Activated B cell treated with CpG ODN at 0.5 μM for 24 hours (primary cell): ENCODE measurements at regions not wholly inside any gene's neighbourhood (a gene's known extent, or its start where the extent isn't known, plus 50 kb on each side); places are given as distances from the start of the nearest gene placed in this dataset.

Experiments used
- ATAC-seq: fragments of 200-7000 bp; cut with Tn5 transposase; one replicate; pipeline ENCODE4 v1.10.0; 2021; ENCODE audit warnings: low read depth, mild to moderate bottlenecking, moderate library complexity
- CTCF ChIA-PET: fragments of 350-600 bp; sonication (Branson Sonifier 250); formaldehyde crosslinking; loops from one replicate; lab custom pipeline; 2021; ENCODE audit warnings: antibody characterized with exemption; lab: Charles Lee
- POLR2A ChIA-PET: fragments of 350-600 bp; sonication (Branson Sonifier 250); formaldehyde crosslinking; loops from one replicate; lab custom pipeline; 2021; ENCODE audit warnings: antibody characterized with exemption; lab: Charles Lee
- DNase-seq: peaks from one replicate; pipeline ENCODE4 v3.0.0; 2022
- H3K27ac Mint-ChIP-seq: one replicate; pipeline ENCODE4 v1.8.0; 2020; ENCODE audit warnings: mixed read lengths
- H3K27me3 Mint-ChIP-seq: one replicate; pipeline ENCODE4 v1.8.0; 2021; ENCODE audit warnings: mixed read lengths
- H3K36me3 Mint-ChIP-seq: one replicate; pipeline ENCODE4 v1.8.0; 2021; ENCODE audit warnings: low read depth, mixed read lengths
- H3K4me1 Mint-ChIP-seq: one replicate; pipeline ENCODE4 v1.8.0; 2021; ENCODE audit warnings: mixed read lengths
- H3K4me3 Mint-ChIP-seq: one replicate; pipeline ENCODE4 v1.8.0; 2020; ENCODE audit warnings: mild to moderate bottlenecking, mixed read lengths
- H3K9me3 Mint-ChIP-seq: one replicate; pipeline ENCODE4 v1.8.0; 2020; ENCODE audit warnings: mixed read lengths
- intact Hi-C: fragments of 100-400 bp; cut with micrococcal nuclease; formaldehyde crosslinking; loops from one replicate; pipeline ENCODE4 v1.15.1; 2024
- TF ChIP-seq, protein P1 (sequence below): fragments of 200-600 bp; IDR thresholded peaks from one replicate; pipeline ENCODE4 v1.8.0; 2022; ENCODE audit warnings: antibody characterized with exemption, mild to moderate bottlenecking

DNA sequence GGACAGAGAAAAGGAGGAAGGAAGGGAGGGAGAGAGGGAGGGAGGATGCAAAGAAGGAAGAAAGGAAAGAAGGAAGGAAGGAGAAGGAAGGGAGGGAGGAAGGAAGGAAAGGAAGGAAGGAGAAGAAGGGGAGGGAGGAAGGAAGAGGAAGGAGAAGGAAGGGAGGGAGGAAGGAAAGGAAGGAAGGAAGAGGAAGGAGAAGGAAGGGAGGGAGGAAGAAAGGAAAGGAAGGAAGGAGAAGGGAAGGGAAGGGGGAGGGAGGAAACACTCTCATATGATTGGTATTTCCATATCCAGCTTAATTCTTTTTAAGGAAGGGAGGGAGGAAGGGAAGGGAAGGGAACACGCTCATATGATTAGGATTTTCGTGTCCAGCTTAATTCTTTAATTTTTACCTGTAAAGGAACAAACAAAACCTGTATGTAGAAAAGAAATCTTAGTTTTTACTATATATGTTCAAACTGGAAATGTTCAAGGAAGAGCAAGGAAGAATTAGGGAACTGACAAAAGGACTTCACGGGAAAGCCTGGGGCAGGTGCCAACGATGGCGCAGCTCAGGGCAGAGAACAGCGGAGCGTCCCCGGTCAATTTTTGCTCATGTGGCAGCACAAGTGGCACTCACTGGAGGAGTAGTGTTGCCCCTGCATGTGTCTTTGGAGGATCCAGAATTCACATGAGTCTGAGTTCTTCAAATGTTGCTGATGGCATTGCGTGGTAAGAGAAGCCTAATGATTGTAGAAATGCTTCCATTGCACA is 228.6 kb downstream of the ZNF516 start:
- TF ChIP-seq, protein P1, sequence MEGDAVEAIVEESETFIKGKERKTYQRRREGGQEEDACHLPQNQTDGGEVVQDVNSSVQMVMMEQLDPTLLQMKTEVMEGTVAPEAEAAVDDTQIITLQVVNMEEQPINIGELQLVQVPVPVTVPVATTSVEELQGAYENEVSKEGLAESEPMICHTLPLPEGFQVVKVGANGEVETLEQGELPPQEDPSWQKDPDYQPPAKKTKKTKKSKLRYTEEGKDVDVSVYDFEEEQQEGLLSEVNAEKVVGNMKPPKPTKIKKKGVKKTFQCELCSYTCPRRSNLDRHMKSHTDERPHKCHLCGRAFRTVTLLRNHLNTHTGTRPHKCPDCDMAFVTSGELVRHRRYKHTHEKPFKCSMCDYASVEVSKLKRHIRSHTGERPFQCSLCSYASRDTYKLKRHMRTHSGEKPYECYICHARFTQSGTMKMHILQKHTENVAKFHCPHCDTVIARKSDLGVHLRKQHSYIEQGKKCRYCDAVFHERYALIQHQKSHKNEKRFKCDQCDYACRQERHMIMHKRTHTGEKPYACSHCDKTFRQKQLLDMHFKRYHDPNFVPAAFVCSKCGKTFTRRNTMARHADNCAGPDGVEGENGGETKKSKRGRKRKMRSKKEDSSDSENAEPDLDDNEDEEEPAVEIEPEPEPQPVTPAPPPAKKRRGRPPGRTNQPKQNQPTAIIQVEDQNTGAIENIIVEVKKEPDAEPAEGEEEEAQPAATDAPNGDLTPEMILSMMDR, result no peak
- Mint-ChIP-seq H3K4me3 (no peak overlapping the region), H3K36me3 (no peaks in the 10 kb centered on the region), H3K4me1 (no peaks in the 10 kb centered on the region), H3K27ac (no peak overlapping the region), H3K9me3 (no peaks in the 10 kb centered on the region), H3K27me3 (no peaks in the 10 kb centered on the region)
- intact Hi-C loops, result no loop called here
- POLR2A ChIA-PET, result no interaction called here
- no peak for ATAC-seq
- CTCF ChIA-PET, result no interaction called here
- no peak for DNase-seq

DNA sequence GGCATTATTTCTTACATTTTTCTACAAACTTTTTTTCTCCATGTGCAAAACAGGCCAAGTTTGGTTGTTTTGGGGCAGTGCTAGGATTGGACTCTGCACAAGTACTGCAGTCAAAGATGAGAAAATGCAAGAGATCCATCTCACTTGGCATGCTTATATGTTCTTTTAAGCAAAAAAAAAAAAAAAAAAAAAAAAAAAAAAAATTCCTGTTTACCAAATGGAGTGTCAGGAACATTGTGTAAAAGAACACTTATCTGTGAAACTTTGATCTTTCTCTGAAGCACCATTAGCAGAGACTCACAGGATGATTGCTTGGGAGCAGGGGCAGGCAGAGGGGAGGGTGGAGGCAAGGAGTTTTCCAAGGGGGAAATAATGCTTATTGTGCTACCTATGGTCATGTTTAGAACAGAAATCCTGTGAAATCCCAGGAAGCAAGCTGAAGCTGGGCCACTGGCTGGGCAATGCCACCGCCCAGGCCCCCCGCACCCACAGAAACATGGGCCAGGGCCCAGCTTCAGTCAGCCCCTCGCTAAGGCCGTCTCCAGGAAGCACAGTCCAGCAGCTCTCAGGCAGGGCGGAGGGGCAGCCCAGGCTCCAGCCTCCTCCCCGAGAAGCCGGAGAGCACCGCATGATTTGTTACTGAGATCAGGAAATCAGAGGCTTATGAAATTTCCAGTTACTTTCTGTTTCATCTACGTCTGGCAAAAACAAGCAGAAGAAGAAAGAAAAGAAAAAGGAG is 229.4 kb downstream of the ZNF516 start:
- H3K4me3 Mint-ChIP-seq, result no peak overlapping the region
- H3K27ac Mint-ChIP-seq, result no peak overlapping the region
- H3K36me3 Mint-ChIP-seq, result no peaks in the 10 kb centered on the region
- no peaks in the 10 kb centered on the region for H3K4me1 Mint-ChIP-seq
- DNase-seq (no peak), ATAC-seq (no peak)
- ChIA-PET CTCF (no interaction called here), POLR2A (no interaction called here)
- TF ChIP-seq, protein P1, result no peak
- no peaks in the 10 kb centered on the region for H3K27me3 Mint-ChIP-seq
- H3K9me3 Mint-ChIP-seq, result no peaks in the 10 kb centered on the region
- intact Hi-C loops, result no loop called here

GRCh38 chr18:76264876-76265250 is 230.2 kb downstream of the ZNF516 start:
- H3K4me3 Mint-ChIP-seq, result no peak overlapping the region

GRCh38 chr18:76264198-76264875 is 230.7 kb downstream of the ZNF516 start:
- Mint-ChIP-seq H3K36me3 (no peaks in the 10 kb centered on the region), H3K4me3 (no peak overlapping the region), H3K9me3 (no peaks in the 10 kb centered on the region), H3K27ac (no peak overlapping the region), H3K4me1 (no peaks in the 10 kb centered on the region), H3K27me3 (no peaks in the 10 kb centered on the region)
- POLR2A ChIA-PET, result no interaction called here
- ATAC-seq, result no peak
- intact Hi-C loops, result no loop called here
- CTCF ChIA-PET, result no interaction called here
- TF ChIP-seq, protein P1, result no peak
- no peak for DNase-seq

More at GRCh38 chr18:76264876-76265250, 230.2 kb downstream of the ZNF516 start:
- Mint-ChIP-seq H3K9me3 (no peaks in the 10 kb centered on the region), H3K27me3 (no peaks in the 10 kb centered on the region), H3K36me3 (no peaks in the 10 kb centered on the region), H3K27ac (no peak overlapping the region), H3K4me1 (no peaks in the 10 kb centered on the region)
- no peak for DNase-seq
- ATAC-seq, result no peak
- TF ChIP-seq, protein P1, result no peak
- CTCF ChIA-PET, result no interaction called here
- POLR2A ChIA-PET, result no interaction called here
- intact Hi-C loops, result no loop called here
